SJSA1 (cell line): ENCODE measurements at regions not wholly inside any gene's neighbourhood (a gene's known extent, or its start where the extent isn't known, plus 50 kb on each side); places are given as distances from the start of the nearest gene placed in this dataset.
A peak's percentile ranks its signal among the peaks of the same experiment; 100 is the strongest.
"Not testable (repeated sequence)": the region's sequence is repeated elsewhere in the genome, so short reads cannot be mapped to it uniquely, and the experiment has no call there.

Experiments used
- DNase-seq, 2 experiments: peaks; one replicate each; pipeline ENCODE4 v3.0.0-alpha.2; 2015 to 2020; ENCODE audit warnings: low spot score in 2 of 2, low read depth in 1 of 2
- H3K27ac ChIP-seq: fragments of 250-450 bp; sonication (Bioruptor Pico); 2 replicates; pipeline ENCODE4 v1.5.1; 2020; ENCODE audit warnings: mild to moderate bottlenecking, moderate library complexity
- H3K27me3 ChIP-seq: fragments of 250-450 bp; sonication (Bioruptor Pico); replicated peaks from 2 replicates; pipeline ENCODE4 v1.5.1; 2020; ENCODE audit warnings: mild to moderate bottlenecking, moderate library complexity
- H3K36me3 ChIP-seq: fragments of 250-450 bp; sonication (Bioruptor Pico); 2 replicates; pipeline ENCODE4 v1.5.1; 2020; ENCODE audit warnings: mild to moderate bottlenecking
- H3K4me1 ChIP-seq: fragments of 250-450 bp; sonication (Bioruptor Pico); replicated peaks from 2 replicates; pipeline ENCODE4 v1.6.1; 2021; ENCODE audit warnings: mild to moderate bottlenecking
- H3K4me3 ChIP-seq: fragments of 250-450 bp; sonication (Bioruptor Pico); 2 replicates; pipeline ENCODE4 v1.5.1; 2020; ENCODE audit warnings: mild to moderate bottlenecking
- H3K9me3 ChIP-seq: fragments of 250-450 bp; sonication (Bioruptor Pico); replicated peaks from 2 replicates; pipeline ENCODE4 v1.5.1; 2020; ENCODE audit warnings: mild to moderate bottlenecking

DNA sequence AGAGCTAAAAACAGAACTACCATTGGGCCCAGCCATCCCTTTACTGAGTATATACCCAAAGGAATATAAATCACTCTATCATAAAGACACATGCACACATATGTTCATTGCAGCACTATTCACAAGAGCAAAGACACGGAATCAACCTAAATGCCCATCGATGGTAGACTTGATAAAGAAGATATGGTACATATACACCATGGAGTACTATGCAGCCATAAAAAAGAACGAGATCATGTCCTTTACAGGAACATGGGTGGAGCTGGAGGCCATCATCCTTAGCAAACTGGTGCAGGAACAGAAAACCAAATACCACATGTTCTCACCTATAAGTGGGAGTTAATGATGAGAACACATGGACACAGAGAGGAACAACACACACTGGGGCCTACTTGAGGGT, 227.1 kb upstream of the RBBP8 start:
- DNase-seq, H3K4me3 ChIP-seq, H3K27ac ChIP-seq, H3K9me3 ChIP-seq, H3K4me1 ChIP-seq, H3K27me3 ChIP-seq, H3K36me3 ChIP-seq: not testable (repeated sequence)

DNA sequence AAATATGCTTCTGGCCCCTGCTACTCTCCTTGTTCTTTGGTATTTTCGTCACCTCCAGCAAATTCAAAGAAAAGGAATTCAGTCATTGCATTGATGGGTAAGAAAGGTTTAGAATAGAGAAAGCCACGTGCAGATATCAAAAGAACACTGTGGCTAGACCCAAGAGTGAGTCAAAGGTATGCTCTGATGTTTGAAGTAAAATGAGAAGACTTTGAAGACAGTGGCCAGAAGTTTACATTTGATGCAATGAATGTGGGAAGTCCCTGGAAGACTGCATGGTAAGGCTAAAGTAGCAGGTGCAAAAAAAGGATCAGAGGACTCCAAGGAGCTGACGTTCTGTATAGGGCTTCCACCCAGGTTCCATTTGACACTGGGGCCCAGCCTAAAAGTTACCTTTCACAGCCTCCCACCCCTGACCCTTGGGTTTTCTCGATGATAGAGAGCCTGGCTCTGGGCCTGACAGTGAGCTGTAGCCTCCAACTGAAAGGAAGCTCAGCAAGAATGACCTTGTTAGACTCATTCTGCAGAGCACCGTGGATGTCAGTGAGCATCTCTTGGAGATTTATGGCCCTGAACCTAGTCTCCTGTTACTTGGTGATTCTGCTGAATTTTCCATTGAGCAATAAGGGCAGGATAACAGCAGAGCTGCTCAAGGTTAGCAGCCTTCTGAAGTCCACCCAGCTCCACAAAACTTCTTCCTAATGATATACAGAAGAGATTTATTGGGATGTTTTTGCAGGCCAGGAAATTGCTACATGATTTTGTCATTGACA, 223.7 kb upstream of the RBBP8 start:
- DNase-seq: no peak
- H3K27ac ChIP-seq: no peak overlapping the region

DNA sequence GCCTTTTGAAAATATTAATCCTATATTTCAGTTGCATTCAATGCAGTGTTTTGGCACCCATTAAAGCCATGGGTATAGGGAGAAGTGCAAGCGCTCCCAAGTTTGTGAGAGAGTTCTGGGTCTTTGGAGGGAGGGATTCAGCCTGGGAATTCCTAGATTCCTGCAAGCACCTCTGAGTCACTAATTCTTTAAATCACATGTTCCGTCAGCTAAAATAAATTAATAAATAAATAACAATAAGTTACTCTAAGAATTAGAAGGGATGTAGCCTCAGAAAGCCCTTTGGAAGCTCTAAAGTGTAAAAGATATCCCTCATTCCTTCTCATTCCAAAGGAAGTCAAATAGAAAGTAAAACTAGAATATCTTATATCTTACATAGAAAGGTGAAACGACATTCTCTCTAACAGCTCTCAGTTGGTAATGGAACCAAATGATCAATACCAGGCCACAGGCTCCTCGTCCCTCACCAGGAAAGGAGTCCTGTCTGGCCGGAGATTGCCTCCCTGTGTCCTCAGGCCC, 222.4 kb upstream of the RBBP8 start:
- peak overlapping the region; percentile 27; the same call in 1 of the 2 replicates for H3K27ac ChIP-seq
- no peak for DNase-seq
- H3K4me1 ChIP-seq: peaks cover 7% of the 10 kb centered on the region
- no peaks in the 10 kb centered on the region for H3K9me3 ChIP-seq
- H3K36me3 ChIP-seq: no peaks in the 10 kb centered on the region
- peak overlapping the region; percentile 32 for H3K4me3 ChIP-seq
- H3K27me3 ChIP-seq: no peaks in the 10 kb centered on the region

More for the DNA sequence above, 223.7 kb upstream of the RBBP8 start:
- no peaks in the 10 kb centered on the region for H3K27me3 ChIP-seq
- no peaks in the 10 kb centered on the region for H3K9me3 ChIP-seq
- peaks cover 14% of the 10 kb centered on the region for H3K4me1 ChIP-seq
- no peaks in the 10 kb centered on the region for H3K36me3 ChIP-seq
- no peak overlapping the region for H3K4me3 ChIP-seq

DNA sequence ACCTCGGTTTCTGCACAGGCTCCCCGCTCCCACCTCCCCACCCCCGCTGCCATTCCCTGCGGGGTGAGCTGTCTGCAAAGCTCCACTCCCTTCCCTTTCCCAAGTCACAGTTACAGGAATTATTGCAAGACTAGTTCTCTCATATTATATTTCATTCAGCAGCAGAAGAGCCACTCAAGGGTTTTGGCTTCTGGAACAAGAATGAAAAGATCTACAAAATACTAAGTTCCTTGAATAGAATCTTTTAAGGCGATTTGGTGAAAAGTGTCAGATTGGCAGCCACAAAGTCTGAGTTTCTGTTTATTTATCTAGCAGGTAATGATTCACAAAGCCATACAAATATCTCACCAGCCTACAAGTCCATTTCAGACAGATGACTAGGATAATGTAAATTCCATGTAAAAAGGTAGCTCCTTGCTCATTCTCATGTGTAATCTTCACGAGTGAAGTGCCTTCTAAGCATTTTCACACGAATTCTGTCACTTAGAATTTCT, 221.9 kb upstream of the RBBP8 start:
- H3K27me3 ChIP-seq: no peaks in the 10 kb centered on the region
- no peaks in the 10 kb centered on the region for H3K36me3 ChIP-seq
- H3K4me3 ChIP-seq: peak overlapping the region; percentile 32
- peak overlapping the region; percentile 27; the same call in 1 of the 2 replicates for H3K27ac ChIP-seq
- DNase-seq: peak; percentile 55 to 57
- H3K9me3 ChIP-seq: no peaks in the 10 kb centered on the region
- H3K4me1 ChIP-seq: peaks cover 7% of the 10 kb centered on the region

DNA sequence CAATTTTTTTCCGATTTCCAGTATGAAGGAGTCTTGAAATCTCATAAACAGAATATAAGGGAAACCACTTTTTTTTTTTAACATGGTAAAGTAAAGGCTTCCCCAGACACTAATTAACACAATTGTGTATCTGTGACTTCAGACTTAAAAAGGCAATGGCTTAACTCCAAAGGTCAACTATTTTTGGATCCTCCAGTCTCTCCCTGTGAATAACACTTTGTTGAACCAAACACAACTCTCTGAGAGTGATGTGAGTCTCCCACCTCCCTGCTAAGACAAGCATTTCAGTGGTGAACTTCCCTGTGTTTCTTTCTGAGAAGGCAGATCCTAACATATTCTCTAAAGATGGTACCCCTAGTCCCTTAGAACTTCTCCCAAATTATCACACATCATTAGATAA, 219.6 kb upstream of the RBBP8 start:
- Histone ChIP-seq H3K4me3 (no peak overlapping the region), H3K4me1 (peaks cover 7% of the 10 kb centered on the region), H3K9me3 (no peaks in the 10 kb centered on the region), H3K36me3 (no peaks in the 10 kb centered on the region), H3K27me3 (peaks cover 4% of the 10 kb centered on the region), H3K27ac (no peak overlapping the region)
- DNase-seq: no peak

DNA sequence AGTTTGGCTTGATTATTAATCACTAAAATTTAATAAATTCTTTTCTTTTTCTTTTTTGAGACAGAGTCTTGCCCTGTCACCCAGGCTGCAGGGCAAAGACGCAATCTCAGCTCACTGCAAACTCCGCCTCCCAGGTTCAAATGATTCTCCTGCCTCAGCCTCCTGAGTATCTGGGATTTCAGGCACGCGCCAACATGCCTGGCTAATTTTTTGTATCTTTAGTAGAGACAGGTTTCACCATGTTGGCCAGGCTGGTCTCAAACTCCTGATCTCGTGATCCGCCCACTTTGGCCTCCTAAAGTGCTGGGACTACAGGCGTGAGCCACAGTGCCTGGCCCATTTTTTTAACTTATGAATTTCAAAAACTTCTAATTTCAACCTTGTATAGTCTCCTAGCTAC, 215.6 kb upstream of the RBBP8 start:
- H3K4me1 ChIP-seq, H3K27ac ChIP-seq, H3K9me3 ChIP-seq, H3K27me3 ChIP-seq, H3K4me3 ChIP-seq, H3K36me3 ChIP-seq, DNase-seq: not testable (repeated sequence)

DNA sequence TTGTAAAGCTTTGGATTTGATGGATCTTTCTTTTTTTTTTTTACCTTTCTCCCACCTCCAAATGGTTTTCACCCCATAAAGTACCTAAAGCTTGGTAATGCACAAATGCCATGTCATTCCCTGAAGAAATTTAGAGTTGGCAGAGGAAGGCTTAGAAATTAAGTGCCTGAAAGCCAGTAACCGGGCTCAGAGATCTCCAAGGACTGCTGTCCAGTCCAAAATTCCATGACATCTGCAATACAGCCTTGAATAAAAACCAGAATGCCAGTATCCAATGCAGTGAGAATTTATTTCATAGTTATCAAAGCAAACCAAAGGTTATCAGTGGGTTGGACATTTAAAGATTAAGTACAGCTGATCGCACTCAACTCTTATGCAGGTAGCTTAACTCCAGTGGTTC, 209.9 kb upstream of the RBBP8 start:
- Histone ChIP-seq H3K4me1 (no peaks in the 10 kb centered on the region), H3K9me3 (no peaks in the 10 kb centered on the region), H3K36me3 (no peaks in the 10 kb centered on the region), H3K27me3 (peaks cover 4% of the 10 kb centered on the region), H3K27ac (no peak overlapping the region), H3K4me3 (no peak overlapping the region)
- no peak for DNase-seq

DNA sequence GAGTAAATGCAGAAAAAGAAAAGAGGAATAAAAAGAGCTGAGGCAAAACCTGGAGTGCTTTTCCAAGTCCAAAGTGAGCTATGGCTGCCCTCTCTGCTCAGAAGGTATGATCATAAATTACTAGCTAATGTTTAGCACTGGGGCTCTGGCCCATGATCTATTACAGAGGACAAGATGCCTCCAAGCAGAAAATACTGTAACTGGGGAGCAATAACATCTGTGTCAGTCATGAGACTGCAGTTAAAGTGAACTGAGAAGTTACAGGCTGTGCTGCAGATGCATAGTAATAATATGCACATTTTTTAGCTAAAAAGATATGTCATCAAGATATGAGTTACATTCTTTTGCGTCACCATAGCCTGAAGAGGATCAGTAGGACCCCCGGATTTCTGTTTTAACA, 209.4 kb upstream of the RBBP8 start:
- Histone ChIP-seq H3K9me3 (no peaks in the 10 kb centered on the region), H3K27ac (no peak overlapping the region), H3K36me3 (no peaks in the 10 kb centered on the region), H3K27me3 (no peaks in the 10 kb centered on the region; the same call in 1 of the 2 replicates), H3K4me1 (no peaks in the 10 kb centered on the region), H3K4me3 (no peak overlapping the region)
- DNase-seq: no peak

DNA sequence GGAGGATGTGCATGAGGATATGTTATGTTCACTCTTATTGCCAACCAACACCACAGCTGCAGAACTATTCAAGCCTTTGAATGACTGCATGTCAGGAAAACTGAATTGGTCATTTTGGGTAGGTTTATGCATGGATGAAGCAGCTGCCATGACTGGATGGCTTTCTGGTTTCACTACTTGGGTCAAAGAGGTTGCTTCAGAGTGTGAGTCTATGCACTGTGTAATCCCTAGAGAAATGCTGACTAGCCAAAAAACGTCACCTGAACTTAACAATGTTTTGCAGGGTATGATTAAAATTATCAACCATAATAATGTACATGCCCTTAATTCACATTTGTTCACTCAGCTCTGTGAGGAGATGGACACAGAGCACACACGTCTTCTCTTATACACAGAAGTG, 206.7 kb upstream of the RBBP8 start:
- H3K27ac ChIP-seq: no peak overlapping the region
- no peaks in the 10 kb centered on the region; the same call in 1 of the 2 replicates for H3K27me3 ChIP-seq
- no peaks in the 10 kb centered on the region for H3K9me3 ChIP-seq
- H3K4me1 ChIP-seq: no peaks in the 10 kb centered on the region
- no peak overlapping the region for H3K4me3 ChIP-seq
- no peaks in the 10 kb centered on the region for H3K36me3 ChIP-seq
- DNase-seq: no peak

DNA sequence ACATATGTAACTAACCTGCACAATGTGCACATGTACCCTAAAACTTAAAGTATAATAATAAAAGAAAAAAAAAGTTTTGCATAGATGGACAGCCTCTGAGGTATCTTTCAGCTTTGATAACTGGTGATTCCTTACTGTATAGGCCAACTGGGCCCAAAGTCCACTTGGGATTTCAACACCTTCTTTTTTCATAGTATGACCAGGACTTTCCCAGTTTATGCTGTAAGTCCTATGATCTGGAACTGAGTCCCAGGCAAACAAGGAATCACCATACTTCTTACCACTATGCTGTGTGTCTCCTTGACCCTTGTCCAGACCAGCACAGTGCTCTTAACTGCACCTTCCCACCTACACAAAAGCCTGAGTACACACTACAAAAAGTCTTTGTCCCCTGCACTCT, 205.1 kb upstream of the RBBP8 start:
- Histone ChIP-seq H3K4me3 (no peak overlapping the region), H3K27me3 (no peaks in the 10 kb centered on the region; the same call in 1 of the 2 replicates), H3K36me3 (no peaks in the 10 kb centered on the region), H3K27ac (no peak overlapping the region), H3K4me1 (no peaks in the 10 kb centered on the region), H3K9me3 (no peaks in the 10 kb centered on the region)
- DNase-seq: no peak

DNA sequence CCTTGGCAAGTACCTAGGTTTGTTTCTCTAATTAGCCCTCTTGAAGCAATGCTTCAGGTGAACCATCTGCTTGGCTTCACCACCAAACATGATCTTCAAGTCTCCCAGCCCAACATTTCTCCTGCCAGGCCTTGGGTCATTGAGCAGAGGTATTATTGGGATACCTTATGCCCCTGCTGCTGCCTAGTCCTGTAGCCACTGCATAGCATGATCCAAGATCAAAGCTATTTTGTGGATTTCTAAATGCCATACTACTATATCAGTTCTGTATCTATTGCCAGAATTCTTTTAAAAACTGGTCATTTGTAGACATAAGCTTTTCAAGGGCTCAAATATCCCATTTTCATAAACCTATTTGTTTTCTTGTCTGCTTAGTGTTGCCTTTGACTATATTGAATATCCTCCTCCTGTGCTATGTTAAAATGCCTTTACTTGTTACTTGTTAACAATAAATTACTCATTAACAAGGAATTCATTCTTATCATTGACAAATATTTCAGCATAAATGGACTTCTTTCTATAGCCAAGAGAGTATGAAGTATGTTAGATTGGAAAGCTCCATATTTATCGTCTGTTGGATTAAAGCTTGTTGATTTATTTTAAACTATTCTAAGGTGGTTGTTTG, 204.5 kb upstream of the RBBP8 start:
- H3K36me3 ChIP-seq: no peaks in the 10 kb centered on the region
- H3K27ac ChIP-seq: no peak overlapping the region
- H3K4me3 ChIP-seq: no peak overlapping the region
- H3K4me1 ChIP-seq: no peaks in the 10 kb centered on the region
- DNase-seq: no peak
- H3K27me3 ChIP-seq: no peaks in the 10 kb centered on the region; the same call in 1 of the 2 replicates
- no peaks in the 10 kb centered on the region for H3K9me3 ChIP-seq

DNA sequence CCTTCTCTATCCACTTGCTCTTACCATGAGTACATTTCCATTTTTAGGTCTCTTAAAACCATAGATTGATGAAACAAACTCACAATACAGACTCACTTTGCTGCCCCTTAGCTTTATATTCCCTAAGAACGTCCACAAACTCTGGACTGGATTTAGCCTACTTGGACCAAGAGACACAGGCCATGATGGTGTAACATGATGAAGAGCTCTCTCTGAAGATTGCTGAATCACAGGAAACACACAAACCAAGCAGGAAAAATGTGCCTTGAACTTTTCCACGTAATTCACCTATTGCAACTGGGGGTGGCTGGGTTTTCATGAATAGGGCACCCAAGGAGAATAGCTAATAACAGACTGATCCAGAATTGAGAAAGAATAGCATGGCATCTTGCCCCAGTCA, 201.7 kb upstream of the RBBP8 start:
- DNase-seq: no peak
- no peaks in the 10 kb centered on the region for H3K4me1 ChIP-seq

DNA sequence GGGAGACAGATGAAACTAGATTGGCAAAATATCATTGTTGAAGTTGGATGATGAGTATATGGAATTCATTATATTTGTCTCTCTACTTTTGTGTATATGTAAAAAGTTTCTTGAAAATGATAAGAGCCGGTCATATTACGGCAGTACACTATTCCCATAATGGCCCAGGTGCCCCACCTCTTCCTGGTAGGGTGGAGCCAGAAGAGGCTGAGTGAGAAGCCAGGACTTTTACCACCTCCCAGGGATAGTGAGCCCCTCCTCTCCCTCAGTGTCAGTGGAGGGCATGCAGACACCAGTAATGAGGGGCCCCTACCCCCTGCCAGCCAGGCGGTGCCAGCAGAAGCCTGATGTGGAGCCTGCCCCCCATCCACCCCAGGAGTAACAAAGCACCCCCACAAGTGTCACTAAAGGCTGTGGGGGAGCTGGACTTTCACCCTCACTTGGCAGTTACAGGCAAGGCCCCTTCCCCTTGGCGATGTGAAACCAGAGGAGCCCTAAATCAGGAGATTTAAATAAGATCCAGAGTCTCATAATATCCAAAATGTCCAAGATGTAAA, 198.9 kb upstream of the RBBP8 start:
- no peaks in the 10 kb centered on the region for H3K4me1 ChIP-seq
- no peak overlapping the region for H3K27ac ChIP-seq
- DNase-seq: no peak
- no peak overlapping the region for H3K4me3 ChIP-seq
- no peaks in the 10 kb centered on the region for H3K9me3 ChIP-seq
- H3K36me3 ChIP-seq: no peaks in the 10 kb centered on the region
- no peaks in the 10 kb centered on the region for H3K27me3 ChIP-seq

More for the DNA sequence above, 201.7 kb upstream of the RBBP8 start:
- no peaks in the 10 kb centered on the region for H3K27me3 ChIP-seq
- no peaks in the 10 kb centered on the region for H3K9me3 ChIP-seq
- H3K4me3 ChIP-seq: no peak overlapping the region
- H3K36me3 ChIP-seq: no peaks in the 10 kb centered on the region
- no peak overlapping the region for H3K27ac ChIP-seq
